ENCODE measurements at regions not wholly inside any gene's neighbourhood (a gene's known extent, or its start where the extent isn't known, plus 50 kb on each side); places are given as distances from the start of the nearest gene placed in this dataset.
"Not testable (repeated sequence)": the region's sequence is repeated elsewhere in the genome, so short reads cannot be mapped to it uniquely, and the experiment has no call there.

- TF ChIP-seq CTCF (conservative IDR thresholded peaks at IDR 0.05; ENCODE audit: low read length); EZH2phosphoT487 (IDR thresholded peaks at IDR 0.05; ENCODE audit: borderline replicate concordance): not testable (repeated sequence)
Observed at GRCh38 chr10:27311809-27312208, 71.2 kb upstream of the ACBD5 start.
